GM06990 (cell line): ENCODE measurements at regions not wholly inside any gene's neighbourhood (a gene's known extent, or its start where the extent isn't known, plus 50 kb on each side); places are given as distances from the start of the nearest gene placed in this dataset.

ENCODE experiments used
- DNase-seq: peaks from one replicate; pipeline ENCODE4 v3.0.0-alpha.2; 2011; ENCODE audit not compliant: insufficient read length; ENCODE audit errors: extremely low read depth
- H3K27me3 ChIP-seq: replicated peaks from 2 replicates; pipeline ENCODE4 v1.6.0; 2011; ENCODE audit warnings: low read length; ENCODE audit not compliant: control insufficient read depth, insufficient read depth
- H3K36me3 ChIP-seq: 2 replicates; pipeline ENCODE4 v1.5.1; 2011; ENCODE audit warnings: low read length; ENCODE audit not compliant: control insufficient read depth, insufficient read depth
- H3K4me3 ChIP-seq: replicated peaks from 2 replicates; pipeline ENCODE4 v1.5.1; 2011; ENCODE audit warnings: low read depth, mild to moderate bottlenecking, control low read depth, low read length
- CTCF ChIP-seq: IDR thresholded peaks from 2 replicates; pipeline ENCODE4 v1.5.1; 2011; ENCODE audit warnings: low read length, control low read depth, mild to moderate bottlenecking, inconsistent platforms; ENCODE audit not compliant: insufficient read depth, poor library complexity, severe bottlenecking

GRCh38 chr16:79964104-79964503, 363.6 kb upstream of the MAF start:
- Histone ChIP-seq H3K4me3 (no peak overlapping the region), H3K27me3 (no peaks in the 10 kb centered on the region), H3K36me3 (no peaks in the 10 kb centered on the region)
- no peak for TF ChIP-seq CTCF
- DNase-seq = no peak

GRCh38 chr16:79962962-79963361, 362.4 kb upstream of the MAF start:
- H3K4me3 ChIP-seq = no peak overlapping the region
- H3K36me3 ChIP-seq = no peaks in the 10 kb centered on the region
- no peaks in the 10 kb centered on the region for H3K27me3 ChIP-seq
- no peak for TF ChIP-seq CTCF
- DNase-seq = no peak

- Histone ChIP-seq H3K4me3 (no peak overlapping the region), H3K27me3 (no peaks in the 10 kb centered on the region; the same call in 1 of the 2 replicates), H3K36me3 (no peaks in the 10 kb centered on the region)
- DNase-seq = no peak
- no peak for TF ChIP-seq CTCF
Observed at GRCh38 chr16:79959226-79959625, 358.7 kb upstream of the MAF start.

GRCh38 chr16:79954921-79955705, 354.6 kb upstream of the MAF start:
- DNase-seq = no peak
- TF ChIP-seq CTCF = no peak
- H3K4me3 ChIP-seq = no peak overlapping the region
- no peaks in the 10 kb centered on the region for H3K36me3 ChIP-seq
- no peaks in the 10 kb centered on the region; the same call in 1 of the 2 replicates for H3K27me3 ChIP-seq

- DNase-seq = no peak
- no peaks in the 10 kb centered on the region; the same call in 1 of the 2 replicates for H3K27me3 ChIP-seq
- H3K36me3 ChIP-seq = no peaks in the 10 kb centered on the region
- no peak overlapping the region for H3K4me3 ChIP-seq
- no peak for TF ChIP-seq CTCF
Observed at GRCh38 chr16:79950932-79951719, 350.6 kb upstream of the MAF start.
